HepG2 (cell line): ENCODE measurements at regions not wholly inside any gene's neighbourhood (a gene's known extent, or its start where the extent isn't known, plus 50 kb on each side); places are given as distances from the start of the nearest gene placed in this dataset.

Experiments
- ATAC-seq: fragments of 200-7000 bp; cut with Tn5 transposase; 3 replicates; pipeline ENCODE4 v1.9.1; 2020; ENCODE audit warnings: mild to moderate bottlenecking, moderate library complexity
- BruUV-seq: library from RNA; stranded (reverse); fragments of 400-500 nt; replicated peaks from 2 replicates; lab custom pipeline; 2021; lab: Mats Ljungman, UMichigan
- CTCF ChIA-PET: fragments of 300-600 bp; formaldehyde crosslinking; extraction: SDS; loops from one replicate; lab custom pipeline; 2021; ENCODE audit warnings: low total read pairs, inconsistent platforms, low intra/inter-chr PET ratio; lab: Yijun Ruan, JAX
- POLR2A ChIA-PET: fragments of 350-600 bp; sonication (Branson Sonifier 250); formaldehyde crosslinking; loops from one replicate; lab custom pipeline; 2020; ENCODE audit warnings: antibody characterized with exemption, inconsistent platforms; lab: Yijun Ruan, JAX
- DNase-seq: peaks from one replicate; pipeline ENCODE4 v3.0.0-alpha.2; 2015; ENCODE audit warnings: low spot score
- FAIRE-seq: peaks from 3 replicates; lab custom pipeline; 2011; peaks lifted over from hg19 to GRCh38; lab: Jason Lieb, UNC
- H2AFZ ChIP-seq: one replicate; pipeline ENCODE4 v1.6.1; 2011; ENCODE audit warnings: low read length, inconsistent platforms
- H3K27ac ChIP-seq: fragments of 300-600 bp; 3 replicates; pipeline ENCODE4 v1.8.0; 2011; ENCODE audit warnings: mixed run types, mild to moderate bottlenecking, mixed read lengths, low read length, inconsistent platforms; ENCODE audit not compliant: insufficient read depth; ENCODE audit errors: extremely low read length
- H3K27me3 ChIP-seq, 2 experiments: fragments of 200-600 bp in 1 of 2; 2 replicates in 1 of 2; 3 replicates in 1 of 2; pipeline versions ENCODE4 v1.6.0 to v1.8.0; 2011; ENCODE audit warnings: low read length in 2 of 2, mild to moderate bottlenecking in 2 of 2, moderate library complexity in 2 of 2, inconsistent platforms in 1 of 2; ENCODE audit not compliant: insufficient read depth in 2 of 2, control insufficient read depth in 1 of 2
- H3K36me3 ChIP-seq, 2 experiments: fragments of 200-600 bp in 1 of 2; replicated peaks in 1 of 2; 2 replicates in 1 of 2; 3 replicates in 1 of 2; pipeline versions ENCODE4 v1.5.1 to v1.8.0; 2011; ENCODE audit warnings: low read length in 2 of 2, inconsistent platforms in 1 of 2; ENCODE audit not compliant: insufficient read depth in 2 of 2, control insufficient read depth in 1 of 2
- H3K4me1 ChIP-seq: 2 replicates; pipeline ENCODE4 v1.5.1; 2012; ENCODE audit warnings: low read length, inconsistent platforms; ENCODE audit not compliant: insufficient read depth
- H3K4me2 ChIP-seq: 2 replicates; pipeline ENCODE4 v1.6.0; 2011; ENCODE audit warnings: low read depth, low read length, inconsistent platforms
- H3K4me3 ChIP-seq, 3 experiments: fragments of 200-600 bp in 1 of 3; sonication (generic), shearing (Covaris generic) in 1 of 3; replicated peaks in 1 of 3; 2 replicates each; pipeline ENCODE4 v1.5.1; 2011 to 2016; ENCODE audit warnings: low read length in 3 of 3, inconsistent platforms in 2 of 3, low read depth in 2 of 3, mild to moderate bottlenecking in 2 of 3, control low read depth in 1 of 3, mixed read lengths in 1 of 3; ENCODE audit not compliant: insufficient read depth in 1 of 3
- H3K79me2 ChIP-seq: one replicate; pipeline ENCODE4 v1.6.1; 2011; ENCODE audit warnings: low read length, inconsistent platforms; ENCODE audit not compliant: insufficient read depth
- H3K9ac ChIP-seq: 2 replicates; pipeline ENCODE4 v1.6.0; 2011; ENCODE audit warnings: mild to moderate bottlenecking, low read depth, low read length, inconsistent platforms; ENCODE audit not compliant: insufficient read depth
- H3K9me3 ChIP-seq: 2 replicates; pipeline ENCODE4 v1.5.1; 2012; ENCODE audit warnings: mild to moderate bottlenecking, low read length
- H4K20me1 ChIP-seq: 2 replicates; pipeline ENCODE4 v1.6.0; 2011; ENCODE audit warnings: inconsistent platforms, mild to moderate bottlenecking, low read length, moderate library complexity; ENCODE audit not compliant: insufficient read depth
- ARNT2 ChIP-seq: sonication (generic); formaldehyde crosslinking; IDR thresholded peaks from 2 replicates; pipeline ENCODE4 v1.8.0; 2022; ENCODE audit warnings: mild to moderate bottlenecking, low read depth, missing genetic modification reagents, moderate library complexity
- EZH2 ChIP-seq: conservative IDR thresholded peaks from 2 replicates; pipeline ENCODE4 v1.6.1; 2012; ENCODE audit warnings: mild to moderate bottlenecking, low read depth, low read length, moderate library complexity
- HNF4G ChIP-seq, 2 experiments: sonication (generic) in 1 of 2; formaldehyde crosslinking in 1 of 2; IDR thresholded peaks; 2 replicates each; pipeline versions ENCODE4 v1.4.0 to v1.6.1; 2011 to 2020; ENCODE audit warnings: borderline replicate concordance in 2 of 2, low read depth in 2 of 2, mild to moderate bottlenecking in 2 of 2, low read length in 1 of 2, missing genetic modification reagents in 1 of 2, moderate library complexity in 1 of 2
- IKZF1 ChIP-seq: fragments of 450-650 bp; IDR thresholded peaks from 2 replicates; pipeline ENCODE4 v1.7.1; 2016
- KDM4B ChIP-seq: sonication (generic); formaldehyde crosslinking; IDR thresholded peaks from 2 replicates; pipeline ENCODE4 v1.4.0; 2020; ENCODE audit warnings: missing genetic modification reagents
- MAFG ChIP-seq: sonication (generic); formaldehyde crosslinking; IDR thresholded peaks from 2 replicates; pipeline ENCODE4 v1.5.1; 2020; ENCODE audit warnings: mild to moderate bottlenecking, missing genetic modification reagents
- MAFK ChIP-seq, 2 experiments: IDR thresholded peaks in 1 of 2; conservative IDR thresholded peaks in 1 of 2; 2 replicates each; pipeline ENCODE4 v1.6.1; 2011; ENCODE audit warnings: improper control_type of control experiment in 2 of 2, low read length in 2 of 2
- MBD4 ChIP-seq: IDR thresholded peaks from 2 replicates; pipeline ENCODE4 v1.6.1; 2012; ENCODE audit warnings: low read length, inconsistent platforms, borderline replicate concordance
- MED13 ChIP-seq: sonication (generic); formaldehyde crosslinking; IDR thresholded peaks from 2 replicates; pipeline ENCODE4 v1.5.0; 2020; ENCODE audit warnings: missing genetic modification reagents
- NFE2L2 ChIP-seq: fragments of 150-350 bp; IDR thresholded peaks from 2 replicates; pipeline ENCODE4 v1.6.1; 2014; ENCODE audit warnings: low read length
- POLR2AphosphoS2 ChIP-seq: IDR thresholded peaks from 2 replicates; pipeline ENCODE4 v1.6.1; 2011; ENCODE audit warnings: low read depth, low read length, improper control_type of control experiment
- SP5 ChIP-seq: IDR thresholded peaks from 2 replicates; pipeline ENCODE4 v1.6.1; 2016; ENCODE audit warnings: low read depth, borderline replicate concordance
- SRSF9 ChIP-seq: fragments of 200-400 bp; formaldehyde crosslinking; IDR thresholded peaks from 2 replicates; pipeline ENCODE4 v1.6.1; 2018; ENCODE audit warnings: borderline replicate concordance, mild to moderate bottlenecking, low read depth, low read length; ENCODE audit not compliant: insufficient read depth, poor library complexity, severe bottlenecking
- YEATS4 ChIP-seq: sonication (generic); formaldehyde crosslinking; IDR thresholded peaks from 2 replicates; pipeline ENCODE4 v1.4.0; 2020; ENCODE audit warnings: missing genetic modification reagents, borderline replicate concordance
- ZFP41 ChIP-seq: sonication (generic); formaldehyde crosslinking; IDR thresholded peaks from 2 replicates; pipeline ENCODE4 v1.4.0; 2020; ENCODE audit warnings: mild to moderate bottlenecking, missing genetic modification reagents, borderline replicate concordance
- ZNF121 ChIP-seq: sonication (generic); formaldehyde crosslinking; IDR thresholded peaks from 2 replicates; pipeline ENCODE4 v1.5.0; 2020; ENCODE audit warnings: mild to moderate bottlenecking, missing genetic modification reagents
- ZNF317 ChIP-seq: sonication (generic); formaldehyde crosslinking; IDR thresholded peaks from 2 replicates; pipeline ENCODE4 v1.5.0; 2020; ENCODE audit warnings: mild to moderate bottlenecking, missing genetic modification reagents
- ZNF367 ChIP-seq: sonication (generic); formaldehyde crosslinking; IDR thresholded peaks from 2 replicates; pipeline ENCODE4 v1.4.0; 2020; ENCODE audit warnings: missing genetic modification reagents, borderline replicate concordance
- ZNF660 ChIP-seq: sonication (generic); formaldehyde crosslinking; IDR thresholded peaks from 2 replicates; pipeline ENCODE4 v1.5.1; 2020; ENCODE audit warnings: mild to moderate bottlenecking, low read depth, missing genetic modification reagents, borderline replicate concordance
- ZNF776 ChIP-seq: sonication (generic); formaldehyde crosslinking; IDR thresholded peaks from 2 replicates; pipeline ENCODE4 v1.4.0; 2020; ENCODE audit warnings: mild to moderate bottlenecking, missing genetic modification reagents
- ZNF790 ChIP-seq: sonication (generic); formaldehyde crosslinking; IDR thresholded peaks from 2 replicates; pipeline ENCODE4 v1.8.0; 2022; ENCODE audit warnings: missing genetic modification reagents, mild to moderate bottlenecking, borderline replicate concordance
- WGBS: methylation state at CpG from one replicate; pipeline ENCODE4 v1.1.6; 2017; ENCODE audit warnings: low lambda C conversion rate; 5-methylcytosine and 5-hydroxymethylcytosine counted together
- in situ Hi-C: cut with HindIII; loops from 2 replicates; pipeline ENCODE4 v1.10.0; 2017; ENCODE audit warnings: low pct_unique_long_range_greater_than_20kb; ENCODE audit not compliant: extremely low pct_ligation_motif_present
- intact Hi-C: fragments of 100-400 bp; cut with micrococcal nuclease; formaldehyde crosslinking; loops from one replicate; pipeline ENCODE4 v1.10.0; 2022; ENCODE audit not compliant: unreplicated experiment
- TF ChIP-seq, protein P1 (sequence below): sonication (generic); formaldehyde crosslinking; IDR thresholded peaks from 2 replicates; pipeline ENCODE4 v1.5.0; 2020; ENCODE audit warnings: missing genetic modification reagents
- TF ChIP-seq, protein P2 (sequence below): sonication (generic); formaldehyde crosslinking; IDR thresholded peaks from 2 replicates; pipeline ENCODE4 v1.8.1; 2023; ENCODE audit warnings: mild to moderate bottlenecking, moderate library complexity, missing genetic modification reagents
- TF ChIP-seq, protein P3 (sequence below): sonication (generic); formaldehyde crosslinking; IDR thresholded peaks from 2 replicates; pipeline ENCODE4 v1.5.1; 2020; ENCODE audit warnings: mild to moderate bottlenecking, moderate library complexity, missing genetic modification reagents

DNA sequence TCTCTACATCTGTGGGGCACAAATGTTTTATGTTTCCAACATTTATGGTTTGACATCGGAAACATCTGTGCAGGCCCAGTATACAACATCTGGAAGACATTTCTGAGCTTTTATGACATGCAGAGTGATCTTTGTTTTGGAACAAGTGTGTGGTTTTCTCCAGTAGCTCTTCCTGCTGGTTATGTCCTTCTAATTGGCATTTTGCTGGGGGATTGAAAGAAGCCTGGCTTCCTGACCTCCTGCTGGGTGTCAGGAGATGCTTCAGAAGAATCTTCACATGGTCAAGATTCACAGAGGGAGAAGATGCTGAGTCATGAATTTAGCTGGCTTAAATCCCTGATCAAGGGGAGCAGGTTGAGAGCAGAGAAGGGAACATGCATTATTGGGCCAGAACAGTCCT is 279.5 kb upstream of the MYOCD start (continued):
- TF ChIP-seq ZNF790 (CRISPR knock-in tag), result no peak
- TF ChIP-seq NFE2L2, result 0 out of 2 replicates have a peak, but pooled peaks have one; percentile 40
- TF ChIP-seq MAFG, result no peak
- TF ChIP-seq MAFK (conservative IDR thresholded peaks at IDR 0.05 in 1 of 2, IDR thresholded peaks at IDR 0.05 in 1 of 2; ENCODE audit: low read length in 2 of 2), result peak; percentile 89 to 95
- TF ChIP-seq ZNF367, result no peak
- TF ChIP-seq, protein P1, sequence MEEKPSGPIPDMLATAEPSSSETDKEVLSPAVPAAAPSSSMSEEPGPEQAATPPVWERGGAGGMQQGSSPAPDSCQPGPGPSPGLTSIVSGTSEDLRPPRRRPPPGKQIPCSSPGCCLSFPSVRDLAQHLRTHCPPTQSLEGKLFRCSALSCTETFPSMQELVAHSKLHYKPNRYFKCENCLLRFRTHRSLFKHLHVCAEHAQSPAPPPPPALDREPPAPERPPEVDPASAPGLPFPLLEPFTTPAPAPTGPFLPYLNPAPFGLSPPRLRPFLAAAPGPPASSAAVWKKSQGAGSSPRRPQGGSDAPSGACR, result no peak
- no peak for TF ChIP-seq POLR2AphosphoS2
- no peak for TF ChIP-seq YEATS4 (CRISPR knock-in tag)
- no peak for TF ChIP-seq MED13 (CRISPR knock-in tag)
- TF ChIP-seq MBD4, result no peak
- TF ChIP-seq, all 625 proteins: peak for 3

DNA sequence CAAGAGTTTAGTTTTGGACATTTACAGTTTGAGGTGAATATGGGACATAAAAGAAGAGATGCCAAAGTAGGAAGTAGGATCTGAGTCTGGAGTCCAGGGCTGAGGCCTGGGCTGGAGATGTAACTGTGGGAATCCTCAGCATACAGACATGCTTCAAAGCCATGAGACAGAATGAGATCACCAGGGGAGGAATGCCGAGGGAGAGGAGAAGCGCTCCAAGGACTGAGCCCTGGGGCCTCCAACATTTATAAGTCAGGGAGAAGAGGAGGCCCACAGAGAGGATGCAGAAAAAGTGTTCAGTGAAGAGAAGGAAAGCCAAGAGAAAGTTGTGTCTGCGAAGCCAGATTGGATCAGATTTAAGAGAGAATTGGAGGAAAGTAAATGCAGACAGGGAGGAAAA is 277.5 kb upstream of the MYOCD start:
- ChIA-PET CTCF (no interaction called here), POLR2A (no interaction called here)
- WGBS, result 11% methylated on average over 3 of the region's 3 CpGs
- Histone ChIP-seq H4K20me1 (no peaks in the 10 kb centered on the region), H3K27ac (no peak overlapping the region), H3K4me1 (no peaks in the 10 kb centered on the region), H3K9me3 (no peaks in the 10 kb centered on the region), H3K27me3 (no peaks in the 10 kb centered on the region), H3K79me2 (no peaks in the 10 kb centered on the region), H3K9ac (no peak overlapping the region), H2AFZ (no peak overlapping the region), H3K4me3 (no peak overlapping the region), H3K4me2 (no peak overlapping the region), H3K36me3 (no peaks in the 10 kb centered on the region)
- FAIRE-seq, result no peak
- intact Hi-C loops, result no loop called here
- in situ Hi-C loops, result no loop called here
- BruUV-seq, result no TSS peak
- DNase-seq, result no peak
- no peak for ATAC-seq
- TF ChIP-seq ZNF776 (CRISPR knock-in tag) (no peak), HNF4G (IDR thresholded peaks at IDR 0.05; ENCODE audit: borderline replicate concordance, low read depth, low read length) (no peak), HNF4G (CRISPR knock-in tag; IDR thresholded peaks at IDR 0.05; ENCODE audit: borderline replicate concordance, low read depth) (no peak), SP5 (no peak), ZNF317 (CRISPR knock-in tag) (no peak), EZH2 (no peak), ZFP41 (CRISPR knock-in tag) (no peak), ARNT2 (no peak), KDM4B (CRISPR knock-in tag) (no peak), ZNF121 (CRISPR knock-in tag) (no peak), ZNF660 (CRISPR knock-in tag) (no peak), SRSF9 (no peak), IKZF1 (no peak)
- TF ChIP-seq, protein P2, sequence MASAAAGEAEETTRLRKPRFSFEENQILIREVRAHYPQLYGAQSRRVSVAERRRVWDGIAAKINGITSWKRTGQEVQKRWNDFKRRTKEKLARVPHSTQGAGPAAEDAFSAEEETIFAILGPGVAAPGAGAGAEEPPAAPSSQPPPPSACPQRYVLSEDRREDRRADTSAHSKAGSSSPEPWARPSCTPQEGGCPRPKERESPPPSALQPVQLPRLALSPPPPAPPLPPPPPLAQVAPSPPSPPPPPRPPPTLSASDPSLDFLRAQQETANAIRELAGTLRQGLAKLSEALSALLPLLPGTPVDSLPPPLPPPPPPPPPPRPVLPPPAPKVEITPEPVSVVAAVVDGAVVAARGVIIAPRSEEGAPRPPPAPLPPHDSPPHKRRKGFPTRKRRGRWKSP (CRISPR knock-in tag), result no peak
- TF ChIP-seq, protein P3, sequence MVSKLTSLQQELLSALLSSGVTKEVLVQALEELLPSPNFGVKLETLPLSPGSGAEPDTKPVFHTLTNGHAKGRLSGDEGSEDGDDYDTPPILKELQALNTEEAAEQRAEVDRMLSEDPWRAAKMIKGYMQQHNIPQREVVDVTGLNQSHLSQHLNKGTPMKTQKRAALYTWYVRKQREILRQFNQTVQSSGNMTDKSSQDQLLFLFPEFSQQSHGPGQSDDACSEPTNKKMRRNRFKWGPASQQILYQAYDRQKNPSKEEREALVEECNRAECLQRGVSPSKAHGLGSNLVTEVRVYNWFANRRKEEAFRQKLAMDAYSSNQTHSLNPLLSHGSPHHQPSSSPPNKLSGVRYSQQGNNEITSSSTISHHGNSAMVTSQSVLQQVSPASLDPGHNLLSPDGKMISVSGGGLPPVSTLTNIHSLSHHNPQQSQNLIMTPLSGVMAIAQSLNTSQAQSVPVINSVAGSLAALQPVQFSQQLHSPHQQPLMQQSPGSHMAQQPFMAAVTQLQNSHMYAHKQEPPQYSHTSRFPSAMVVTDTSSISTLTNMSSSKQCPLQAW (CRISPR knock-in tag), result no peak
